DOHH2 (cell line): ENCODE measurements at regions not wholly inside any gene's neighbourhood (a gene's known extent, or its start where the extent isn't known, plus 50 kb on each side); places are given as distances from the start of the nearest gene placed in this dataset.

Source experiments
- EZH2phosphoT487 ChIP-seq: fragments of 200-600 bp; sonication (generic); IDR thresholded peaks from 2 replicates; pipeline ENCODE4 v1.6.1; 2017; ENCODE audit warnings: borderline replicate concordance, mild to moderate bottlenecking, antibody characterized with exemption, low read length, moderate library complexity, mixed read lengths
- TF ChIP-seq, protein P1 (sequence below): fragments of 200-600 bp; sonication (generic); IDR thresholded peaks from one replicate; pipeline ENCODE4 v1.5.1; 2014; ENCODE audit warnings: antibody characterized with exemption, mild to moderate bottlenecking, low read depth, low read length; ENCODE audit not compliant: poor library complexity, severe bottlenecking

DNA sequence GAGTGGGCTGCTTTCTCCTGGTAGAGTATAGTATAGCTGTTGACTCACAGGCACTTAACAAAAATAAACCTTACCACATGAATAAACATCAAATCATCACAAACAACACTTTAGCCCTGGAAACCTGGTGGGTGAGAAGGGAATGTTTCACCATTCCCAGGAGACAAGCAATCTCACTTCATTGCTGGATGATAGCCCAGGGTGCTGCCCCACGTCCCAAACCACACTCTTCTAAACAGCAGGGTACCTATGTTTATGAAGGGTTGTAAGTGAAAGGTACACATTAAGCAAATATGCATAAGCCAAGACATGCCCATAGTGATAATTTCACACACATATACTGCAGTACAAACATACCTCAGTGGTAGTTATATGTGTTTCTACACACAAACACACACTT, 276.2 kb downstream of the FGFR2 start:
- TF ChIP-seq, protein P1, sequence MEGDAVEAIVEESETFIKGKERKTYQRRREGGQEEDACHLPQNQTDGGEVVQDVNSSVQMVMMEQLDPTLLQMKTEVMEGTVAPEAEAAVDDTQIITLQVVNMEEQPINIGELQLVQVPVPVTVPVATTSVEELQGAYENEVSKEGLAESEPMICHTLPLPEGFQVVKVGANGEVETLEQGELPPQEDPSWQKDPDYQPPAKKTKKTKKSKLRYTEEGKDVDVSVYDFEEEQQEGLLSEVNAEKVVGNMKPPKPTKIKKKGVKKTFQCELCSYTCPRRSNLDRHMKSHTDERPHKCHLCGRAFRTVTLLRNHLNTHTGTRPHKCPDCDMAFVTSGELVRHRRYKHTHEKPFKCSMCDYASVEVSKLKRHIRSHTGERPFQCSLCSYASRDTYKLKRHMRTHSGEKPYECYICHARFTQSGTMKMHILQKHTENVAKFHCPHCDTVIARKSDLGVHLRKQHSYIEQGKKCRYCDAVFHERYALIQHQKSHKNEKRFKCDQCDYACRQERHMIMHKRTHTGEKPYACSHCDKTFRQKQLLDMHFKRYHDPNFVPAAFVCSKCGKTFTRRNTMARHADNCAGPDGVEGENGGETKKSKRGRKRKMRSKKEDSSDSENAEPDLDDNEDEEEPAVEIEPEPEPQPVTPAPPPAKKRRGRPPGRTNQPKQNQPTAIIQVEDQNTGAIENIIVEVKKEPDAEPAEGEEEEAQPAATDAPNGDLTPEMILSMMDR, result no peak
- TF ChIP-seq EZH2phosphoT487, result no peak
